ENCODE measurements at regions not wholly inside any gene's neighbourhood (a gene's known extent, or its start where the extent isn't known, plus 50 kb on each side); places are given as distances from the start of the nearest gene placed in this dataset.

DNA sequence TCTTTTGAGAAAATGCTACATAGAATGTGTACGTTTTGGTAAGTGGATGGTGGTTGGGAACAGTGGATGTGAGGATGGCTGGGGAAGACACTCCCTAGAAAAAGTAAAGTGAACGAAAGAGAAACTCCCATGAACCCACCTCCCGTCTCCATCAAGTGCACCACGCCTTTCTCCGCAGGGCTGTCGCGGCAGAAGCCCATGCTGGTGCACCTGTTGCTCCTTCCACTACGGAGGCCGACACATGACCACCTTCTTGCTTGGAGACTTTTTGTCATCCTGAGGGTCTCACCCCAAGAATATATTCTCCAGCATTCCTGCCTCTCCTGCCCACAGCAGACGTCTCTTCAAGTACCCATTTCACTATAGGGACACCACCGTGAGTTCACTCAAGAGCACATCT, 630.4 kb upstream of the PFKP start:
- no peak for TF ChIP-seq POLR2A (IDR thresholded peaks at IDR 0.05)
- TF ChIP-seq, protein P1, sequence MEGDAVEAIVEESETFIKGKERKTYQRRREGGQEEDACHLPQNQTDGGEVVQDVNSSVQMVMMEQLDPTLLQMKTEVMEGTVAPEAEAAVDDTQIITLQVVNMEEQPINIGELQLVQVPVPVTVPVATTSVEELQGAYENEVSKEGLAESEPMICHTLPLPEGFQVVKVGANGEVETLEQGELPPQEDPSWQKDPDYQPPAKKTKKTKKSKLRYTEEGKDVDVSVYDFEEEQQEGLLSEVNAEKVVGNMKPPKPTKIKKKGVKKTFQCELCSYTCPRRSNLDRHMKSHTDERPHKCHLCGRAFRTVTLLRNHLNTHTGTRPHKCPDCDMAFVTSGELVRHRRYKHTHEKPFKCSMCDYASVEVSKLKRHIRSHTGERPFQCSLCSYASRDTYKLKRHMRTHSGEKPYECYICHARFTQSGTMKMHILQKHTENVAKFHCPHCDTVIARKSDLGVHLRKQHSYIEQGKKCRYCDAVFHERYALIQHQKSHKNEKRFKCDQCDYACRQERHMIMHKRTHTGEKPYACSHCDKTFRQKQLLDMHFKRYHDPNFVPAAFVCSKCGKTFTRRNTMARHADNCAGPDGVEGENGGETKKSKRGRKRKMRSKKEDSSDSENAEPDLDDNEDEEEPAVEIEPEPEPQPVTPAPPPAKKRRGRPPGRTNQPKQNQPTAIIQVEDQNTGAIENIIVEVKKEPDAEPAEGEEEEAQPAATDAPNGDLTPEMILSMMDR (IDR thresholded peaks at IDR 0.05) = no peak
- TF ChIP-seq POLR2AphosphoS5 (IDR thresholded peaks at IDR 0.05) = no peak
- no peak for TF ChIP-seq EP300 (IDR thresholded peaks at IDR 0.05)
